Astrocyte (in vitro differentiated cells and primary cell): ENCODE measurements at regions not wholly inside any gene's neighbourhood (a gene's known extent, or its start where the extent isn't known, plus 50 kb on each side); places are given as distances from the start of the nearest gene placed in this dataset.

Experiments
- DNase-seq: peaks from one replicate; pipeline ENCODE4 v3.0.0-alpha.2; 2010; ENCODE audit warnings: low read depth
- FAIRE-seq: peaks from 2 replicates; lab custom pipeline; 2011; peaks lifted over from hg19 to GRCh38; lab: Jason Lieb, UNC
- H2AFZ ChIP-seq: 2 replicates; pipeline ENCODE4 v1.6.0; 2012; ENCODE audit warnings: low read depth, low read length, inconsistent platforms
- H3K27ac ChIP-seq: 2 replicates; pipeline ENCODE4 v1.5.1; 2011; ENCODE audit warnings: low read depth, low read length, inconsistent platforms
- H3K27me3 ChIP-seq: 2 replicates; pipeline ENCODE4 v1.6.0; 2011; ENCODE audit warnings: low read length, inconsistent platforms; ENCODE audit not compliant: insufficient read depth
- H3K36me3 ChIP-seq: 2 replicates; pipeline ENCODE4 v1.5.1; 2011; ENCODE audit warnings: low read length, inconsistent platforms; ENCODE audit not compliant: insufficient read depth
- H3K4me1 ChIP-seq: 2 replicates; pipeline ENCODE4 v1.5.1; 2011; ENCODE audit warnings: low read length, inconsistent platforms; ENCODE audit not compliant: insufficient read depth
- H3K4me2 ChIP-seq: 2 replicates; pipeline ENCODE4 v1.6.0; 2012; ENCODE audit warnings: low read length, inconsistent platforms
- H3K4me3 ChIP-seq: 2 replicates; pipeline ENCODE4 v1.5.1; 2011; ENCODE audit warnings: low read depth, mild to moderate bottlenecking, low read length, inconsistent platforms; ENCODE audit not compliant: insufficient read depth
- H3K79me2 ChIP-seq: 2 replicates; pipeline ENCODE4 v1.6.0; 2012; ENCODE audit warnings: mild to moderate bottlenecking, low read length, inconsistent platforms; ENCODE audit not compliant: insufficient read depth
- H3K9ac ChIP-seq: 2 replicates; pipeline ENCODE4 v1.6.0; 2012; ENCODE audit warnings: mild to moderate bottlenecking, low read length, inconsistent platforms
- H3K9me3 ChIP-seq: 2 replicates; pipeline ENCODE4 v1.5.1; 2012; ENCODE audit warnings: low read depth, mild to moderate bottlenecking, low read length, inconsistent platforms; ENCODE audit not compliant: insufficient read depth
- H4K20me1 ChIP-seq: 2 replicates; pipeline ENCODE4 v1.6.0; 2012; ENCODE audit warnings: low read length, inconsistent platforms; ENCODE audit not compliant: insufficient read depth
- H3K27ac Mint-ChIP-seq: one replicate; pipeline ENCODE4 v1.8.0; 2021; ENCODE audit warnings: mild to moderate bottlenecking, mixed read lengths; ENCODE audit not compliant: unreplicated experiment
- H3K27me3 Mint-ChIP-seq: one replicate; pipeline ENCODE4 v1.8.0; 2021; ENCODE audit warnings: low read depth, mixed read lengths; ENCODE audit not compliant: unreplicated experiment
- H3K36me3 Mint-ChIP-seq: one replicate; pipeline ENCODE4 v1.8.0; 2021; ENCODE audit warnings: low read depth, mixed read lengths; ENCODE audit not compliant: unreplicated experiment
- H3K4me1 Mint-ChIP-seq: one replicate; pipeline ENCODE4 v1.8.0; 2021; ENCODE audit warnings: low read depth, mixed read lengths; ENCODE audit not compliant: unreplicated experiment
- H3K4me3 Mint-ChIP-seq: one replicate; pipeline ENCODE4 v1.8.0; 2021; ENCODE audit warnings: mild to moderate bottlenecking, moderate library complexity, mixed read lengths; ENCODE audit not compliant: unreplicated experiment
- H3K9me3 Mint-ChIP-seq: one replicate; pipeline ENCODE4 v1.8.0; 2021; ENCODE audit warnings: mild to moderate bottlenecking, mixed read lengths; ENCODE audit not compliant: unreplicated experiment
- EZH2 ChIP-seq: IDR thresholded peaks from 2 replicates; pipeline ENCODE4 v1.6.1; 2012; ENCODE audit warnings: mild to moderate bottlenecking, low read length, inconsistent platforms; ENCODE audit not compliant: insufficient read depth
- TF ChIP-seq, protein P1 (sequence below): IDR thresholded peaks from 2 replicates; pipeline ENCODE4 v1.5.1; 2011; ENCODE audit warnings: low read depth, mild to moderate bottlenecking, inconsistent platforms, low read length, moderate library complexity; ENCODE audit not compliant: insufficient read depth

DNA sequence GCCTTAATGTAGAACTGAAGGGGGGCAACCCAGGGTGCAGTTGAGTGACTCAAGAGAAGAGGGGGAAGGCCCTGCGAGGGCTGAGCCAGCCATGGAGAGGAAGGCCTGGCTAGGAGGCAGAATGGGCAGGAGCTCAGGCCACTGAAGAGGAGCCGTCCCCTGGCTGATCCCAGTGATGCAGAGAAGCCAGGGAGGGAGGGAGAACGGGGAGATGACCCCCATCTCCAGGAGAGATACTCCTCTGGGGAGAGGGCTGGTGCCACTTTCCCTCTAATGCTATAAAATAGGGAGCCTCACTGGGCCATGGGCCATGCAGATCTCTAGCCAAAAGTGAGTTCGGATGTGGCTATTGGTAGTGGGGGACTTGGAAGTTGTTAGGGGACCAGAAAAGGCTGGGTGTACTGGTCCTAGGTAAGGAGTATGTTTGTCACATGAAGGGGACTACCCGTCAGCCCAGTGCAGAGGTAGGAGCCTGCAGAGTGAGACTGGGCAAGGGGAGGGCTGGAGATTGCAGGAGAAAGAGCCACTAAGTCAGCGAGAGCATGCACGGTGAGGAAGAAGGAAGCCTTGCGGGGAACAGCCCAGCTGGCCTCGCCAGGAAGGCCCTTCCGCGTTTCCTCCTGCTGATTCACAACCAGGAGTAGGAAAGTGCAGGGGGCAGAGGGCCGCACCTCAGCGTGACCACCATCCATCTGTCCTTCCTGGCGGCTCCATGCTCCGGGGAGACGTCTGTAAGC, 347.6 kb downstream of the TCERG1L start:
- Mint-ChIP-seq H3K27ac (no peak overlapping the region), H3K27me3 (peaks cover 5% of the 10 kb centered on the region)

DNA sequence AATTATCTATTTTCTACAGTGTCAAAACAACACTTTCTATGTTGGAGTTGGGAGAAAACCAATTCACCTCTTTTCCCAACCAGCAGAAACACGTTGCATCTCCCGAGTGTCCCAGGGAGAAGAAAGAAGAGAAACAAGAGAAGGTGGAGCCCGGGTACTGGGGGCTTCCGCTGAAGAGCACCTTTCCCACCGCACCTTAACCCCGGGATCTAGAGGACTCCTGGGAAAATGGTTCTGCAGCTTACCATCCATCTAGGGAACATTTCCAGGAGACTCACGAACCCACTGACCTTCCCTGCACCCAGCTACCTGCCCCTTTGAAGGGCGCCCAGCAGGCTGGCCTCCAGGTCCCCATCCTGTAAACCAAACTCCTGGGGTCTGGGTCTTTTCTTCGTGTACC, 346.8 kb downstream of the TCERG1L start:
- Mint-ChIP-seq H3K4me1 (no peaks in the 10 kb centered on the region), H3K36me3 (peaks cover 2% of the 10 kb centered on the region), H3K27me3 (peaks cover 2% of the 10 kb centered on the region), H3K4me3 (no peak overlapping the region), H3K9me3 (peaks cover 8% of the 10 kb centered on the region), H3K27ac (no peak overlapping the region)
- no peaks in the 10 kb centered on the region for H4K20me1 ChIP-seq
- H3K27me3 ChIP-seq = no peaks in the 10 kb centered on the region
- H3K9me3 ChIP-seq = peaks cover 19% of the 10 kb centered on the region
- no peaks in the 10 kb centered on the region for H3K4me1 ChIP-seq
- no peak for DNase-seq
- H3K79me2 ChIP-seq = no peaks in the 10 kb centered on the region
- H2AFZ ChIP-seq = no peak overlapping the region
- H3K36me3 ChIP-seq = no peaks in the 10 kb centered on the region
- no peak for FAIRE-seq
- H3K4me2 ChIP-seq = no peak overlapping the region
- no peak overlapping the region for H3K4me3 ChIP-seq
- no peak overlapping the region for H3K9ac ChIP-seq
- no peak for TF ChIP-seq EZH2
- TF ChIP-seq, protein P1, sequence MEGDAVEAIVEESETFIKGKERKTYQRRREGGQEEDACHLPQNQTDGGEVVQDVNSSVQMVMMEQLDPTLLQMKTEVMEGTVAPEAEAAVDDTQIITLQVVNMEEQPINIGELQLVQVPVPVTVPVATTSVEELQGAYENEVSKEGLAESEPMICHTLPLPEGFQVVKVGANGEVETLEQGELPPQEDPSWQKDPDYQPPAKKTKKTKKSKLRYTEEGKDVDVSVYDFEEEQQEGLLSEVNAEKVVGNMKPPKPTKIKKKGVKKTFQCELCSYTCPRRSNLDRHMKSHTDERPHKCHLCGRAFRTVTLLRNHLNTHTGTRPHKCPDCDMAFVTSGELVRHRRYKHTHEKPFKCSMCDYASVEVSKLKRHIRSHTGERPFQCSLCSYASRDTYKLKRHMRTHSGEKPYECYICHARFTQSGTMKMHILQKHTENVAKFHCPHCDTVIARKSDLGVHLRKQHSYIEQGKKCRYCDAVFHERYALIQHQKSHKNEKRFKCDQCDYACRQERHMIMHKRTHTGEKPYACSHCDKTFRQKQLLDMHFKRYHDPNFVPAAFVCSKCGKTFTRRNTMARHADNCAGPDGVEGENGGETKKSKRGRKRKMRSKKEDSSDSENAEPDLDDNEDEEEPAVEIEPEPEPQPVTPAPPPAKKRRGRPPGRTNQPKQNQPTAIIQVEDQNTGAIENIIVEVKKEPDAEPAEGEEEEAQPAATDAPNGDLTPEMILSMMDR = no peak
- H3K27ac ChIP-seq = no peak overlapping the region

More for the DNA sequence above, 347.6 kb downstream of the TCERG1L start:
- Histone ChIP-seq H3K36me3 (no peaks in the 10 kb centered on the region), H3K4me2 (no peak overlapping the region), H3K27me3 (no peaks in the 10 kb centered on the region), H3K27ac (no peak overlapping the region), H2AFZ (no peak overlapping the region), H3K4me1 (no peaks in the 10 kb centered on the region), H3K9me3 (peaks cover 24% of the 10 kb centered on the region), H3K9ac (no peak overlapping the region), H3K4me3 (no peak overlapping the region), H3K79me2 (no peaks in the 10 kb centered on the region), H4K20me1 (no peaks in the 10 kb centered on the region)
- DNase-seq = no peak
- TF ChIP-seq, protein P1 = no peak
- TF ChIP-seq EZH2 = no peak
- Mint-ChIP-seq H3K4me3 (no peak overlapping the region), H3K4me1 (no peaks in the 10 kb centered on the region), H3K9me3 (peaks cover 8% of the 10 kb centered on the region), H3K36me3 (peaks cover 2% of the 10 kb centered on the region)
- no peak for FAIRE-seq

DNA sequence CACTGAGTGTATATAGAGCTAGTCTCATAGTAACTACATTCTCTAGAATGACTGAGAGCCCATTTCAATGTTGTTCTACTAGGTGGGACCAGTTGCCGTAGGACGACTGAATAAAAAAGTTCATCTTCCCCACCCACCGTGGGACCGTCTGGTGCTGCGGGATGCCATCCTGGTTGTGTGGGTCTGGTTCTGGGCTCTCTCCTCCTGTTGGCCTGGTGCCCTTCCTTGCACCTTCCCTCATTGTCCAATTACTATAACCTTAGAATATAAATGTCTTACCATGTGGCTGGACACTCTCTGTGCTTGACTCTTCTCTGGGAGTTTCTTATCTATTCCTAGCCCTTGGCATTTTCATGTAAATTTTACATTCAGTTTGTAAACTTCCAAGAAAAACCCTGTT, 344.4 kb downstream of the TCERG1L start:
- H3K27ac ChIP-seq = no peak overlapping the region
- no peak for FAIRE-seq
- H3K9me3 ChIP-seq = peaks cover 15% of the 10 kb centered on the region
- H3K79me2 ChIP-seq = no peaks in the 10 kb centered on the region
- H3K4me1 ChIP-seq = no peaks in the 10 kb centered on the region
- no peaks in the 10 kb centered on the region for H4K20me1 ChIP-seq
- Mint-ChIP-seq H3K27me3 (peaks cover 2% of the 10 kb centered on the region), H3K4me1 (no peaks in the 10 kb centered on the region), H3K9me3 (peaks cover 7% of the 10 kb centered on the region), H3K4me3 (no peak overlapping the region), H3K36me3 (peaks cover 2% of the 10 kb centered on the region), H3K27ac (no peak overlapping the region)
- no peak overlapping the region for H2AFZ ChIP-seq
- no peak overlapping the region for H3K9ac ChIP-seq
- H3K4me2 ChIP-seq = no peak overlapping the region
- TF ChIP-seq, protein P1 = no peak
- TF ChIP-seq EZH2 = no peak
- no peaks in the 10 kb centered on the region for H3K36me3 ChIP-seq
- H3K4me3 ChIP-seq = no peak overlapping the region
- DNase-seq = no peak
- H3K27me3 ChIP-seq = no peaks in the 10 kb centered on the region
